SK-N-MC (cell line): ENCODE measurements at regions not wholly inside any gene's neighbourhood (a gene's known extent, or its start where the extent isn't known, plus 50 kb on each side); places are given as distances from the start of the nearest gene placed in this dataset.

Source experiments
- DNase-seq: peaks from one replicate; pipeline ENCODE4 v3.0.0-alpha.2; 2011; ENCODE audit warnings: low read depth, low spot score
- H3K27ac ChIP-seq: fragments of 200-600 bp; sonication (generic); 2 replicates; pipeline ENCODE4 v1.5.1; 2016; ENCODE audit warnings: mixed run types
- H3K36me3 ChIP-seq: fragments of 200-600 bp; sonication (generic); 2 replicates; pipeline ENCODE4 v1.6.1; 2017; ENCODE audit warnings: antibody characterized with exemption, low read length, mixed read lengths; ENCODE audit not compliant: insufficient read depth
- H3K4me3 ChIP-seq: fragments of 200-600 bp; sonication (generic); 2 replicates; pipeline ENCODE4 v1.5.1; 2016
- H3K9ac ChIP-seq: fragments of 200-600 bp; sonication (generic); 2 replicates; pipeline ENCODE4 v1.8.0; 2017; ENCODE audit warnings: mixed run types, mixed read lengths; ENCODE audit not compliant: insufficient read length
- H3K9me3 ChIP-seq: fragments of 200-600 bp; sonication (generic); 2 replicates; pipeline ENCODE4 v1.6.1; 2017; ENCODE audit warnings: low read depth, mild to moderate bottlenecking, antibody characterized with exemption, low read length, moderate library complexity, mixed read lengths
- EZH2 ChIP-seq: fragments of 200-600 bp; sonication (generic); IDR thresholded peaks from one replicate; pipeline ENCODE4 v1.6.1; 2017; ENCODE audit warnings: antibody characterized with exemption
- FOXP2 ChIP-seq: optimal IDR thresholded peaks from 2 replicates; pipeline ENCODE3; 2011; ENCODE audit warnings: mild to moderate bottlenecking, moderate library complexity; ENCODE audit not compliant: insufficient read depth; ENCODE audit errors: extremely low read length, control extremely low read depth
- POLR2AphosphoS5 ChIP-seq: IDR thresholded peaks from 2 replicates; pipeline ENCODE4 v1.6.1; 2012; ENCODE audit warnings: mild to moderate bottlenecking, low read depth, low read length, borderline replicate concordance

DNA sequence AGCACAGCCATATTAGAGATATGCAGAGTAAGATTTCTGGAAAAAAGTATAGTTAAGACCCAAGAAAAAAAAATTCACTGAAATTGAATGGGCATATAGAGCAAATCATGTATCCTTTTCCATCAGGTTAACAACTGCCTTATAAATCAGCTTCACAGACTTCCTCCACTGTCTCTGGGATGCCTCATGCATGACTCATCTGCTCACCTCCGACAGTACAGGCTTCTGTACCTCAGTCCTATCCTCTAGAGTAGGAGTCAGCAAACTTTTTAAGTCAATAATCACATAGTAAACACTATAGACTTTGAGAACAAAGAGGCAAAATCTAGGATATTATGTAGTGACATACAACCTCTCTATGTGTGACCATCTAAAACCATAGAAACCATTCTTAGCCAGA, 211.6 kb upstream of the SP8 start:
- no peaks in the 10 kb centered on the region for H3K9me3 ChIP-seq
- TF ChIP-seq EZH2 (no peak), POLR2AphosphoS5 (no peak), FOXP2 (no peak)
- no peak for DNase-seq
- H3K9ac ChIP-seq: no peak overlapping the region
- no peak overlapping the region for H3K27ac ChIP-seq
- H3K36me3 ChIP-seq: no peaks in the 10 kb centered on the region
- H3K4me3 ChIP-seq: no peak overlapping the region

GRCh38 chr7:21011153-21011552, 224.5 kb upstream of the SP8 start:
- DNase-seq: no peak
- Histone ChIP-seq H3K9ac (no peak overlapping the region), H3K9me3 (no peaks in the 10 kb centered on the region), H3K36me3 (no peaks in the 10 kb centered on the region), H3K27ac (no peak overlapping the region), H3K4me3 (no peak overlapping the region)
- no peak for TF ChIP-seq POLR2AphosphoS5
- TF ChIP-seq FOXP2: no peak
- no peak for TF ChIP-seq EZH2

- no peak for DNase-seq
- H3K9me3 ChIP-seq: no peaks in the 10 kb centered on the region
- H3K36me3 ChIP-seq: no peaks in the 10 kb centered on the region
- no peak overlapping the region for H3K4me3 ChIP-seq
- TF ChIP-seq POLR2AphosphoS5 (no peak), EZH2 (no peak), FOXP2 (no peak)
- no peak overlapping the region for H3K27ac ChIP-seq
- H3K9ac ChIP-seq: no peak overlapping the region
Observed at GRCh38 chr7:21013765-21014539, 227.3 kb upstream of the SP8 start.

DNA sequence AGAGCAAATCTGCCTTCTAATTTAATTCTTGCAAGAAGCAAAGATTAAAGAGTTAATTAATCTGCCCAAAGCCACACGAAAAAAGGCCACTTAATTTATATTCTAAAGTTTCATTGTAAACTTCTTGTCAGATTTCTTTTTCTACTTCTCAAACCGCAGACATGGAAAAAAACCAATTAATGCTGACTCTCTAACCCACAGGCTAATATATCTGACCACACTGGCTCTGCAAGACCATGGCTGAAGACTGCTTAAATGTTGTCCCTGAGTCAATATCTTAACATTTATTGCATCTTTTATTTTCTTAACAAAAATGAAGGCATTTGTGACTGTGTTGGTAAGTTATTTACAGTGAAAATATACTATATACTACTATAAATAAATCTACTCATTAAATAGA, 234.0 kb upstream of the SP8 start:
- Histone ChIP-seq H3K9ac (no peak overlapping the region), H3K27ac (no peak overlapping the region), H3K9me3 (no peaks in the 10 kb centered on the region), H3K36me3 (no peaks in the 10 kb centered on the region), H3K4me3 (no peak overlapping the region)
- DNase-seq: no peak
- TF ChIP-seq POLR2AphosphoS5: no peak
- TF ChIP-seq FOXP2: no peak
- TF ChIP-seq EZH2: no peak

DNA sequence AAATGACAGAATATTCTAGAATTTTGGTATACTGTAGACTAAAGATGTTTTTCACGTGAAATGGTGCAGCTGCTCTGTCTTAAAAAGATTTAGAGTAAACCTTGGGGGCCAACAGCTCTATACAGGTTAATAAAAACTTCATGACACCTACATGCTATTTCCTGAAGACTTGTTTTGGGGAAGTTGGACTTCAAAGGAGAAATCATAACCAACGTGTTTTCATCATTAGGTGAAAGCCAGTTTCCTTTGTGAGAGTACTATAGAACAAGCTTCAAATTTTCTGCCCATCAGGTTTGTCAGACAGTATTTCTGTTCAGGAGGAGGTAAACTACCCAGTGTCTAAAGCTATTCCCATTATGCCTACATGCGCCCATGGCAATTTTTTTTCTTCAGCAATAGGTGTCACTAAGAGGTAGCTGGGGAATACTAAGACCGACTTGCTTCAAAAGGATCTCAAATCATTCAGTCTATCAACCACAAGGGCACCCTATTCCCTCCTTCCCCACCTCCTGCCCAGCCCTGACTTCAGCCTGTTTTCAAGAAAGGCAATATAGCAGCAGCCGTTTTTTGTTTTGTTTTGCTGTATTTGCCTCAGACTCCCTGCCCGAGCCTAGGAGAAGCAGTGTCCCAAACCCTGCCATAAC, 237.3 kb upstream of the SP8 start:
- H3K9ac ChIP-seq: no peak overlapping the region
- H3K36me3 ChIP-seq: no peaks in the 10 kb centered on the region
- TF ChIP-seq EZH2 (no peak), FOXP2 (no peak), POLR2AphosphoS5 (no peak)
- no peak for DNase-seq
- no peak overlapping the region for H3K4me3 ChIP-seq
- H3K27ac ChIP-seq: no peak overlapping the region
- H3K9me3 ChIP-seq: no peaks in the 10 kb centered on the region

GRCh38 chr7:21024485-21024867, 237.8 kb upstream of the SP8 start:
- Histone ChIP-seq H3K9me3 (no peaks in the 10 kb centered on the region), H3K27ac (no peak overlapping the region), H3K9ac (no peak overlapping the region), H3K4me3 (no peak overlapping the region), H3K36me3 (no peaks in the 10 kb centered on the region)
- TF ChIP-seq EZH2: no peak
- no peak for TF ChIP-seq FOXP2
- no peak for TF ChIP-seq POLR2AphosphoS5
- no peak for DNase-seq

DNA sequence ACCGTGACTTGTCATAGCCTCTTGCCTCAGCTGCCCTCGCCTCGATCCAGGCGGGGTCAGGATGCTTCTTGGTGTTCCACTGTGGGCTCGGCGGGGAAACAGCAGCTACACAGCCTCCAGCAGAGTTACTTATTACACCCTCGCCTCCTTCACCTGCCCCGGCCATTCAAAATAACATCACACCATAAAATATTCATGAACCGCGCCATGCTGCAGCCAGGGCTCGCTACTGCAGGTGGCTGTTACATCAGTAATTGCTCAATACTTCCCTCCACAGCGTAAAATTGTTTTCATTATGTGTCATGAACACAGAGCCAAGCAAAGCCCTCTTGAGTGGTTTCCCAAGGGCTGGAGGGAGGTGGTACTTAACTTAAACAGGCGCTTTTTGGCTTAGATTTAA, 241.5 kb upstream of the SP8 start:
- TF ChIP-seq POLR2AphosphoS5 (no peak), EZH2 (no peak), FOXP2 (no peak)
- no peak overlapping the region for H3K4me3 ChIP-seq
- no peaks in the 10 kb centered on the region for H3K36me3 ChIP-seq
- no peak for DNase-seq
- H3K9ac ChIP-seq: no peak overlapping the region
- no peak overlapping the region for H3K27ac ChIP-seq
- H3K9me3 ChIP-seq: no peaks in the 10 kb centered on the region

DNA sequence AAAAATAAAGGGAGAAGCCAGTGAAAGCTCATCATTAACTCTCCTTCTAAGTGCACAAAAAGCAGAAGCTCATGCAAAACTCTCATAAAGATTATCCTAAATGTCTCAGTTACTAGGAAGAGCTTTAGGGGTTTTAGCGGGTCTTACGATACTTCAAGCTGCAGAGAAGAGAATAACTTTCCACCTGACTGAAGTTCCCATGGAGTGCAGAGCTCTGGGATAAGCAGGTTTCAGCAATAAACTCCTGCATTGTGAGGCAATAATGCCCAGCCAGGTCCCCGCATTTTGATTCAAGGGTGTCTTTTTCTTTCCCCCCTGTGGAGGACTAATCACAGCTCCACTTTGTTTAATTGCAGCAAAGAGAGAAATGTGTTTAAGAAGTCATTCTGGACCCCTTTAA, 241.9 kb upstream of the SP8 start:
- Histone ChIP-seq H3K9me3 (no peaks in the 10 kb centered on the region), H3K9ac (no peak overlapping the region)

More for the DNA sequence above, 241.9 kb upstream of the SP8 start:
- no peak for DNase-seq
- no peak overlapping the region for H3K4me3 ChIP-seq
- no peak overlapping the region for H3K27ac ChIP-seq
- H3K36me3 ChIP-seq: no peaks in the 10 kb centered on the region
- no peak for TF ChIP-seq FOXP2
- TF ChIP-seq EZH2: no peak
- TF ChIP-seq POLR2AphosphoS5: no peak
